ENCODE measurements at regions not wholly inside any gene's neighbourhood (a gene's known extent, or its start where the extent isn't known, plus 50 kb on each side); places are given as distances from the start of the nearest gene placed in this dataset.

DNA sequence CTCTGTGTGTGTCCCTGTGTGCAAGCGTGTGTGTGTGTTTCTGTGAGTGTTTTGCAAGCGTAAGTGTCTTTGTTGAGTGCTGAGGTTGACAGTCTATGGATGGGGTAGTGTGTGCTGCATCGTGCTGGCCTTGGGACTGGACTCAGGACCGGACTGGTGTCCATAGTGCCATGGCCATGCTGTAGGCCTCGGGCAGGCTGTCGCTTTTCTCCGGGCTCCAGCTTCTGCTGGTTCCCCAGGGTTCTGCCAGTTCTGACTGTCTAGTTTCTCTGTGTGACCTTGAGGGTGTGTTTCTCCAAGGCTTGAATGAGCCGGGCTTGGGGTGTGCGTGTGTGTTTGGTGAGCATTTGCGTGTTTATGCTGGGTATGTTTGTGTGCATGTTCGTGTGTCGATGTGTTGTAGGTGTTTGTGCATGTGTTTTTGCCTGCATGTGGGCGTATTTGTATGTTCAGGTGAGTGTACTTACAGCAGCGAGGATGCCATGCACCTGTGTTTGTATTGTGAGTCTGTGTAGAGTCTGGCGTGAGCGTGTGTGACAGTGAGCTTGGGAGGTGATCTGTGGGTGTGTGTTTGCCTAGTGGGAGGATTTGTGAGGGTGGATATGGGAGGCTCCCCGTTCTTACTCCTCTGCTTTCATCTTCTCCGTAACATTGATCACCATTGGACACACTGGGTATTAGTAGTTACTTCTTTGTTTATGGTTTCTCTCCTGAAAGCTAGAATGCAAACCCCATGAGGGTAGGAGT lies 51.7 kb upstream of the POU3F1 start:
- no peak for DNase-seq

DNA sequence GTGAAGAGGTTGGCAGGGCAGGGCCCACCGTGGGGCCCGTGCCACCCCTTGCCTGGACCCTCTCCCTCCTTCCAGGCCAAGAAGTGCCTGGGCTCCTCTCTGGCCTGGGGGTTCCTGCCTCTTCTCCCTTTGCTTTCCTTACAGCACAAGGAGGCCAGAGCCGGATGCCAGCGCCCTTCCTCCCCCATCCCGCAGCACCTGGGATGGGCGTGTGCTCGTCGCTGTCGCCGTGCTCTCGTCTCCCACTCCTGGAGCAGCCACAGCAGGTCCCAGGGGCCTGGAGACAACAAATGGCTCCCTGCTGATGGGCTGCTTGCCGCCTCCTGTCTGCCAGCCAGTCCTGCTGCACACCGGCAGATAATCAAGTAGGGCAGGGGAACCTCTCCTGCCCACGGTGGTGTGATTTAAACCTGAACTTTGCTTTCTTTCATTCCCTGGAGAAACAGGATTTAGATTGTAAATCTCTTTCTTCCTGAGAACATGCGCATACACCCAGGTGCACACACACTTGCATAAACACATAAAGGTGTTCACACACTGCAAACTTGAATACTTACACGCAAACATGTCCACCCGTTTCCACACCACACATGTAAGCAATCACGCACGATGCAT lies 50.8 kb upstream of the POU3F1 start:
- DNase-seq: no peak
